CD4-positive, alpha-beta T cell (primary cell): ENCODE measurements at regions not wholly inside any gene's neighbourhood (a gene's known extent, or its start where the extent isn't known, plus 50 kb on each side); places are given as distances from the start of the nearest gene placed in this dataset.

Source experiments
- ATAC-seq: fragments of 200-7000 bp; cut with Tn5 transposase; one replicate; pipeline ENCODE4 v1.10.0; 2022; ENCODE audit warnings: mild to moderate bottlenecking; ENCODE audit not compliant: poor library complexity
- CTCF ChIA-PET: fragments of 350-600 bp; sonication (Branson Sonifier 250); formaldehyde crosslinking; loops from one replicate; lab custom pipeline; 2021; ENCODE audit warnings: antibody characterized with exemption, inconsistent platforms; lab: Charles Lee
- POLR2A ChIA-PET: fragments of 350-600 bp; sonication (Branson Sonifier 250); formaldehyde crosslinking; loops from one replicate; lab custom pipeline; 2021; ENCODE audit warnings: antibody characterized with exemption, inconsistent platforms; lab: Charles Lee
- DNase-seq, 14 experiments: peaks; one replicate each; pipeline ENCODE4 v3.0.0-alpha.2; 2013 to 2020; ENCODE audit warnings: mixed read lengths in 2 of 14
- H3K27ac ChIP-seq, 2 donors: one replicate each; pipeline versions ENCODE4 v1.5.1 to v1.7.0; 2013; ENCODE audit warnings: low read length in 2 of 2, low read depth in 1 of 2, mild to moderate bottlenecking in 1 of 2
- H3K27me3 ChIP-seq, 2 experiments: 1 replicate in 1 of 2; 2 replicates in 1 of 2; pipeline versions ENCODE4 v1.6.1 to v1.7.0; 2013; ENCODE audit warnings: low read length in 2 of 2, control low read depth in 1 of 2, mild to moderate bottlenecking in 1 of 2, moderate library complexity in 1 of 2; ENCODE audit not compliant: insufficient read depth in 2 of 2, control insufficient read depth in 1 of 2
- H3K36me3 ChIP-seq: one replicate; pipeline ENCODE4 v1.6.1; 2013; ENCODE audit warnings: low read length, control low read depth; ENCODE audit not compliant: insufficient read depth
- H3K4me1 ChIP-seq: one replicate; pipeline ENCODE4 v1.6.1; 2013; ENCODE audit warnings: low read length, control low read depth; ENCODE audit not compliant: insufficient read depth
- H3K4me3 ChIP-seq: one replicate; pipeline ENCODE4 v1.5.1; 2013; ENCODE audit warnings: mild to moderate bottlenecking, low read length, moderate library complexity
- H3K9me3 ChIP-seq, 2 experiments: 1 replicate in 1 of 2; 2 replicates in 1 of 2; pipeline versions ENCODE4 v1.6.1 to v1.7.0; 2013; ENCODE audit warnings: low read length in 2 of 2, mild to moderate bottlenecking in 2 of 2, control low read depth in 1 of 2, moderate library complexity in 1 of 2; ENCODE audit not compliant: control insufficient read depth in 1 of 2, insufficient read depth in 1 of 2
- H3K27ac Mint-ChIP-seq: one replicate; pipeline ENCODE4 v1.8.0; 2020; ENCODE audit warnings: mixed read lengths
- H3K27me3 Mint-ChIP-seq: one replicate; pipeline ENCODE4 v1.8.0; 2021; ENCODE audit warnings: mixed read lengths
- H3K36me3 Mint-ChIP-seq: one replicate; pipeline ENCODE4 v1.8.0; 2021; ENCODE audit warnings: low read depth, mixed read lengths
- H3K4me1 Mint-ChIP-seq: one replicate; pipeline ENCODE4 v1.8.0; 2021; ENCODE audit warnings: low read depth, mixed read lengths
- H3K4me3 Mint-ChIP-seq: one replicate; pipeline ENCODE4 v1.8.0; 2020; ENCODE audit warnings: mild to moderate bottlenecking, mixed read lengths
- H3K9me3 Mint-ChIP-seq: one replicate; pipeline ENCODE4 v1.8.0; 2020; ENCODE audit warnings: mixed read lengths
- intact Hi-C, 2 experiments: fragments of 100-400 bp; cut with DNase I in 1 of 2; cut with micrococcal nuclease in 1 of 2; formaldehyde crosslinking; loops; one replicate each; pipeline versions ENCODE4 v1.15.1 to v1.9.0; 2023 to 2025; cut with DNase I, micrococcal nuclease
- TF ChIP-seq, protein P1 (sequence below): fragments of 200-600 bp; IDR thresholded peaks from one replicate; pipeline ENCODE4 v1.8.0; 2022; ENCODE audit warnings: antibody characterized with exemption, mild to moderate bottlenecking

DNA sequence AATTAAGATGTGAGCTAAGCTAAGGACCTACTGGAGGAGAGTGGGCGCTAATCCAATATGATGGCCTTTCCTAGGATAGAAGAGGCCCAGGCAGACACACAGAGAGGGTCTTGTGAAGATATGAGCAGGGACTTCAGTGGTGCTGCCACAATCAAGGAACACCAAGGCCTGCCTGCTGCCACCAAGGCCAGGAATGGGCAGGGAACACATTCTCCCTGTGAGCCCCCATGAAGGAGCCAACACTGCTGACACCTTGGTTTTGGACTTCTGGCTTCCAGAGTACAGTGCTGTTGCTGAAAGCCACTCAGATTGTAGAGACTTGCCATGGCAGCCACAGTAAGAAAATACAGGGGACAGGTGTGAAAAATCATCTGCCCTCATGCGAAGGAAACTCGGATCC, 73.1 kb upstream of the IRX1 start:
- no peak overlapping the region for H3K4me3 Mint-ChIP-seq
- TF ChIP-seq, protein P1, sequence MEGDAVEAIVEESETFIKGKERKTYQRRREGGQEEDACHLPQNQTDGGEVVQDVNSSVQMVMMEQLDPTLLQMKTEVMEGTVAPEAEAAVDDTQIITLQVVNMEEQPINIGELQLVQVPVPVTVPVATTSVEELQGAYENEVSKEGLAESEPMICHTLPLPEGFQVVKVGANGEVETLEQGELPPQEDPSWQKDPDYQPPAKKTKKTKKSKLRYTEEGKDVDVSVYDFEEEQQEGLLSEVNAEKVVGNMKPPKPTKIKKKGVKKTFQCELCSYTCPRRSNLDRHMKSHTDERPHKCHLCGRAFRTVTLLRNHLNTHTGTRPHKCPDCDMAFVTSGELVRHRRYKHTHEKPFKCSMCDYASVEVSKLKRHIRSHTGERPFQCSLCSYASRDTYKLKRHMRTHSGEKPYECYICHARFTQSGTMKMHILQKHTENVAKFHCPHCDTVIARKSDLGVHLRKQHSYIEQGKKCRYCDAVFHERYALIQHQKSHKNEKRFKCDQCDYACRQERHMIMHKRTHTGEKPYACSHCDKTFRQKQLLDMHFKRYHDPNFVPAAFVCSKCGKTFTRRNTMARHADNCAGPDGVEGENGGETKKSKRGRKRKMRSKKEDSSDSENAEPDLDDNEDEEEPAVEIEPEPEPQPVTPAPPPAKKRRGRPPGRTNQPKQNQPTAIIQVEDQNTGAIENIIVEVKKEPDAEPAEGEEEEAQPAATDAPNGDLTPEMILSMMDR: no peak
- ChIA-PET POLR2A (no interaction called here), CTCF (no interaction called here)
- intact Hi-C loops: no loop called here
- H3K27ac Mint-ChIP-seq: no peak overlapping the region
- Histone ChIP-seq H3K4me3 (no peak overlapping the region), H3K4me1 (no peaks in the 10 kb centered on the region), H3K27ac (no peak overlapping the region), H3K27me3 (no peaks in the 10 kb centered on the region), H3K36me3 (no peaks in the 10 kb centered on the region), H3K9me3 (peaks cover 0 to 48% of the 10 kb centered on the region in 2 experiments)
- peaks cover 3% of the 10 kb centered on the region for H3K9me3 Mint-ChIP-seq
- no peak for ATAC-seq
- H3K27me3 Mint-ChIP-seq: no peaks in the 10 kb centered on the region
- DNase-seq: no peak
- H3K4me1 Mint-ChIP-seq: no peaks in the 10 kb centered on the region
- no peaks in the 10 kb centered on the region for H3K36me3 Mint-ChIP-seq

DNA sequence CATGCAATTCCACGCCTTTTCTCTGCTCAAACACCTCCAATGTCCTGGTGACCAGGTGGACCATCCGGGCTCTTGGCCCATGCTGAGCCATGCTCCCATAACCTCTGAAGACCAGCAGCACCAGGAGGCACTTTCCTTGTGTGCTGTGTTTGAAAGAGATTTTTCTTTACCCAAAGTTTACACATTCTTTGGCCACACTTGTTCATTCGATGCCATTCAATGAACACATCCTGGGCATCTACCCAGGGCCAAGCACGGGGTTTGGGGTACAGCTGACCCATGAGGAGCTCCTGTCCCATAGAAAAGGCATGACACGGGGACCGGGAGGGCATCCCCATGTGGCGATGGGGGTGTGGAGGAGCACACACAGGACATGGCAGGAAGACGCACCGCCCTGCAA, 77.1 kb upstream of the IRX1 start:
- ATAC-seq: no peak
- no peak overlapping the region for H3K4me3 Mint-ChIP-seq
- DNase-seq: no peak
- Histone ChIP-seq H3K36me3 (no peaks in the 10 kb centered on the region), H3K4me1 (no peaks in the 10 kb centered on the region), H3K9me3 (peaks cover 0 to 55% of the 10 kb centered on the region in 2 experiments), H3K27me3 (no peaks in the 10 kb centered on the region), H3K4me3 (no peak overlapping the region), H3K27ac (no peak overlapping the region)
- no peaks in the 10 kb centered on the region for H3K27me3 Mint-ChIP-seq
- TF ChIP-seq, protein P1: no peak
- no peaks in the 10 kb centered on the region for H3K4me1 Mint-ChIP-seq
- H3K27ac Mint-ChIP-seq: no peak overlapping the region
- POLR2A ChIA-PET: no interaction called here
- H3K36me3 Mint-ChIP-seq: no peaks in the 10 kb centered on the region
- peaks cover 3% of the 10 kb centered on the region for H3K9me3 Mint-ChIP-seq
- intact Hi-C loops: no loop called here
- CTCF ChIA-PET: no interaction called here

DNA sequence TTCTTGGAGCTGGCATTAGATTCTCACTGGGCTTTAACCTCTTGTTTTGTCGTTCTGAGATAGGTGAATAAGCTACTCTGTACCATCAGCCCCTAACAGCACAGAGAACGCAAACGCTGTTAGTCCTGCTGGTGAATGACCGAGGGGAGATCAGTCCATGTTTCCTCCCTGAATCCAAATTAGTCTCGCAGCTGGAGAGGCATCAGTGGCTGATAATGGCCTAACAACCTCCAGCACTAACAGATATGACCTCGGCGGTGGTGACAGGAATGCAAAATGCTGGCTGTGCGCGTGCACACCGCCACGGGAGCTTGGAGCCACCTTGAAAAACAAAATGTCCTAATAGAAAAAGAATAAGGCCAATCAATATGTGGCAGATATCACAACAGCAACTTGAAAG, 77.6 kb upstream of the IRX1 start:
- H3K27me3 Mint-ChIP-seq: no peaks in the 10 kb centered on the region
- no peak overlapping the region for H3K4me3 Mint-ChIP-seq
- ChIA-PET POLR2A (no interaction called here), CTCF (no interaction called here)
- H3K4me1 Mint-ChIP-seq: no peaks in the 10 kb centered on the region
- H3K9me3 Mint-ChIP-seq: peaks cover 2% of the 10 kb centered on the region
- intact Hi-C loops: no loop called here
- Histone ChIP-seq H3K4me3 (no peak overlapping the region), H3K4me1 (no peaks in the 10 kb centered on the region), H3K9me3 (peaks cover 0 to 52% of the 10 kb centered on the region in 2 experiments), H3K27ac (no peak overlapping the region), H3K27me3 (no peaks in the 10 kb centered on the region), H3K36me3 (no peaks in the 10 kb centered on the region)
- DNase-seq (no peak), ATAC-seq (no peak)
- no peak overlapping the region for H3K27ac Mint-ChIP-seq
- TF ChIP-seq, protein P1: no peak
- H3K36me3 Mint-ChIP-seq: no peaks in the 10 kb centered on the region
